Parathyroid adenoma (tissue), 2 donors: ENCODE measurements at regions not wholly inside any gene's neighbourhood (a gene's known extent, or its start where the extent isn't known, plus 50 kb on each side); places are given as distances from the start of the nearest gene placed in this dataset.

Experiments
- H2AFZ ChIP-seq: fragments of 300-600 bp; sonication (generic); one replicate; pipeline ENCODE4 v1.7.0; 2017; ENCODE audit warnings: antibody characterized with exemption, mild to moderate bottlenecking
- H3K27ac ChIP-seq: fragments of 300-600 bp; sonication (generic); one replicate; pipeline ENCODE4 v1.7.0; 2017
- H3K27me3 ChIP-seq: fragments of 300-600 bp; sonication (generic); one replicate; pipeline ENCODE4 v1.7.0; 2017; ENCODE audit warnings: low read length; ENCODE audit not compliant: control insufficient read depth, insufficient read depth
- H3K36me3 ChIP-seq: fragments of 300-600 bp; sonication (generic); one replicate; pipeline ENCODE4 v1.7.0; 2017; ENCODE audit warnings: low read length; ENCODE audit not compliant: control insufficient read depth, insufficient read depth
- H3K4me1 ChIP-seq: fragments of 300-600 bp; sonication (generic); one replicate; pipeline ENCODE4 v1.7.0; 2017; ENCODE audit warnings: control low read depth
- H3K4me2 ChIP-seq: fragments of 300-600 bp; sonication (generic); one replicate; pipeline ENCODE4 v1.7.0; 2017; ENCODE audit warnings: low read length
- H3K4me3 ChIP-seq: fragments of 300-600 bp; sonication (generic); one replicate; pipeline ENCODE4 v1.7.0; 2017; ENCODE audit warnings: low read depth, low read length
- H3K79me2 ChIP-seq: fragments of 300-600 bp; sonication (generic); one replicate; pipeline ENCODE4 v1.7.0; 2017; ENCODE audit warnings: control low read depth
- H3K9ac ChIP-seq: fragments of 300-600 bp; sonication (generic); one replicate; pipeline ENCODE4 v1.7.0; 2017; ENCODE audit warnings: mild to moderate bottlenecking
- H3K9me3 ChIP-seq: fragments of 300-600 bp; sonication (generic); one replicate; pipeline ENCODE4 v1.7.0; 2017; ENCODE audit warnings: low read length; ENCODE audit not compliant: control insufficient read depth
- CTCF ChIP-seq: fragments of 300-600 bp; sonication (generic); IDR thresholded peaks from one replicate; pipeline ENCODE4 v1.7.0; 2017; ENCODE audit warnings: antibody characterized with exemption, mild to moderate bottlenecking
- donor health status: primary hyperparathyroidism.

- Histone ChIP-seq H3K4me1 (no peaks in the 10 kb centered on the region), H3K27me3 (no peaks in the 10 kb centered on the region), H3K4me2 (no peak overlapping the region), H3K4me3 (no peak overlapping the region), H3K9me3 (no peaks in the 10 kb centered on the region), H3K79me2 (no peaks in the 10 kb centered on the region), H3K36me3 (no peaks in the 10 kb centered on the region), H2AFZ (no peak overlapping the region), H3K9ac (no peak overlapping the region), H3K27ac (no peak overlapping the region)
- TF ChIP-seq CTCF: no peak
Measured at GRCh38 chr11:80898910-80899309, 1458.1 kb upstream of the TENM4 start.

- no peaks in the 10 kb centered on the region for H3K9me3 ChIP-seq
- no peaks in the 10 kb centered on the region for H3K27me3 ChIP-seq
- H3K9ac ChIP-seq: no peak overlapping the region
- no peaks in the 10 kb centered on the region for H3K79me2 ChIP-seq
- H3K4me1 ChIP-seq: no peaks in the 10 kb centered on the region
- H3K27ac ChIP-seq: no peak overlapping the region
- no peak overlapping the region for H3K4me2 ChIP-seq
- H3K36me3 ChIP-seq: no peaks in the 10 kb centered on the region
- no peak for TF ChIP-seq CTCF
- no peak overlapping the region for H3K4me3 ChIP-seq
- H2AFZ ChIP-seq: no peak overlapping the region
Measured at GRCh38 chr11:80886684-80887083, 1445.9 kb upstream of the TENM4 start.

GRCh38 chr11:80873310-80873999, 1432.6 kb upstream of the TENM4 start:
- H3K27me3 ChIP-seq: no peaks in the 10 kb centered on the region
- H3K4me1 ChIP-seq: no peaks in the 10 kb centered on the region
- TF ChIP-seq CTCF: no peak
- H3K79me2 ChIP-seq: no peaks in the 10 kb centered on the region
- no peak overlapping the region for H3K9ac ChIP-seq
- no peak overlapping the region for H3K4me3 ChIP-seq
- H3K9me3 ChIP-seq: no peaks in the 10 kb centered on the region
- H3K27ac ChIP-seq: no peak overlapping the region
- H3K4me2 ChIP-seq: no peak overlapping the region
- no peaks in the 10 kb centered on the region for H3K36me3 ChIP-seq
- no peak overlapping the region for H2AFZ ChIP-seq

GRCh38 chr11:80872116-80872728, 1431.4 kb upstream of the TENM4 start:
- H3K27ac ChIP-seq: no peak overlapping the region
- no peak overlapping the region for H2AFZ ChIP-seq
- H3K4me2 ChIP-seq: no peak overlapping the region
- no peak overlapping the region for H3K4me3 ChIP-seq
- H3K79me2 ChIP-seq: no peaks in the 10 kb centered on the region
- no peak for TF ChIP-seq CTCF
- H3K27me3 ChIP-seq: no peaks in the 10 kb centered on the region
- no peaks in the 10 kb centered on the region for H3K36me3 ChIP-seq
- no peak overlapping the region for H3K9ac ChIP-seq
- no peaks in the 10 kb centered on the region for H3K9me3 ChIP-seq
- H3K4me1 ChIP-seq: no peaks in the 10 kb centered on the region

GRCh38 chr11:80868831-80869230, 1428.0 kb upstream of the TENM4 start:
- TF ChIP-seq CTCF: no peak
- Histone ChIP-seq H3K9ac (no peak overlapping the region), H3K9me3 (no peaks in the 10 kb centered on the region), H3K36me3 (no peaks in the 10 kb centered on the region), H3K4me2 (no peak overlapping the region), H3K79me2 (no peaks in the 10 kb centered on the region), H3K27me3 (no peaks in the 10 kb centered on the region), H2AFZ (no peak overlapping the region), H3K4me3 (no peak overlapping the region), H3K27ac (no peak overlapping the region), H3K4me1 (no peaks in the 10 kb centered on the region)
